CD14-positive monocyte (primary cell): ENCODE measurements at regions not wholly inside any gene's neighbourhood (a gene's known extent, or its start where the extent isn't known, plus 50 kb on each side); places are given as distances from the start of the nearest gene placed in this dataset.

Experiments used
- DNase-seq, 3 donors: peaks; one replicate each; pipeline ENCODE4 v3.0.0-alpha.2; 2011 to 2022
- H2AFZ ChIP-seq: 2 replicates; pipeline ENCODE4 v1.6.0; 2012; ENCODE audit warnings: mild to moderate bottlenecking, low read depth, low read length, inconsistent platforms; ENCODE audit not compliant: insufficient read depth, poor library complexity, severe bottlenecking
- H3K27ac ChIP-seq, 2 donors: 1 replicate in 1 of 2; 2 replicates in 1 of 2; pipeline ENCODE4 v1.5.1; 2012 to 2013; ENCODE audit warnings: low read length in 2 of 2, control low read depth in 1 of 2, inconsistent platforms in 1 of 2, low read depth in 1 of 2, mild to moderate bottlenecking in 1 of 2
- H3K27me3 ChIP-seq, 2 donors: one replicate each; pipeline versions ENCODE4 v1.6.0 to v1.6.1; 2011 to 2013; ENCODE audit warnings: low read length in 2 of 2; ENCODE audit not compliant: control insufficient read depth in 2 of 2, insufficient read depth in 2 of 2
- H3K36me3 ChIP-seq, 2 donors: replicated peaks in 1 of 2; 1 replicate in 1 of 2; 2 replicates in 1 of 2; pipeline versions ENCODE4 v1.5.1 to v1.6.1; 2012 to 2013; ENCODE audit warnings: low read length in 2 of 2, control low read depth in 1 of 2, inconsistent platforms in 1 of 2, mild to moderate bottlenecking in 1 of 2; ENCODE audit not compliant: insufficient read depth in 2 of 2, control insufficient read depth in 1 of 2
- H3K4me1 ChIP-seq, 2 donors: 1 replicate in 1 of 2; 2 replicates in 1 of 2; pipeline versions ENCODE4 v1.5.1 to v1.6.1; 2012 to 2013; ENCODE audit warnings: low read length in 2 of 2, control low read depth in 1 of 2, inconsistent platforms in 1 of 2, mild to moderate bottlenecking in 1 of 2, moderate library complexity in 1 of 2; ENCODE audit not compliant: insufficient read depth in 2 of 2, control insufficient read depth in 1 of 2
- H3K4me2 ChIP-seq: replicated peaks from 2 replicates; pipeline ENCODE3; 2012; ENCODE audit warnings: low read length, moderate library complexity, mild to moderate bottlenecking; ENCODE audit not compliant: poor library complexity, severe bottlenecking; ENCODE audit errors: extremely low read depth
- H3K4me3 ChIP-seq, 3 experiments: fragments of 200-600 bp in 1 of 3; sonication (generic) in 1 of 3; replicated peaks in 1 of 3; 1 replicate in 2 of 3; 2 replicates in 1 of 3; pipeline ENCODE4 v1.5.1; 2011 to 2013; ENCODE audit warnings: low read length in 3 of 3, mild to moderate bottlenecking in 3 of 3, control low read depth in 2 of 3, low read depth in 2 of 3, inconsistent platforms in 1 of 3, moderate library complexity in 1 of 3
- H3K79me2 ChIP-seq: 2 replicates; pipeline ENCODE4 v1.6.0; 2012; ENCODE audit warnings: mild to moderate bottlenecking, control low read depth, inconsistent platforms, low read length, moderate library complexity; ENCODE audit not compliant: insufficient read depth
- H3K9ac ChIP-seq: 2 replicates; pipeline ENCODE4 v1.6.0; 2017; ENCODE audit warnings: low read length, mild to moderate bottlenecking; ENCODE audit not compliant: insufficient read depth, poor library complexity, severe bottlenecking
- H3K9me3 ChIP-seq, 2 donors: replicated peaks in 1 of 2; 1 replicate in 1 of 2; 2 replicates in 1 of 2; pipeline versions ENCODE4 v1.5.1 to v1.6.1; 2012 to 2013; ENCODE audit warnings: low read length in 2 of 2, control low read depth in 1 of 2; ENCODE audit not compliant: control insufficient read depth in 1 of 2, insufficient read depth in 1 of 2
- H4K20me1 ChIP-seq: 2 replicates; pipeline ENCODE4 v1.6.0; 2012; ENCODE audit warnings: mild to moderate bottlenecking, low read length, control low read depth, moderate library complexity; ENCODE audit not compliant: insufficient read depth
- H3K27ac Mint-ChIP-seq, 7 donors: one replicate each; pipeline ENCODE4 v1.8.0; 2020; ENCODE audit warnings: mild to moderate bottlenecking in 7 of 7, mixed read lengths in 7 of 7, moderate library complexity in 6 of 7, inconsistent platforms in 2 of 7
- H3K27me3 Mint-ChIP-seq, 3 donors: one replicate each; pipeline ENCODE4 v1.8.0; 2021 to 2022; ENCODE audit warnings: low read depth in 3 of 3, mild to moderate bottlenecking in 3 of 3, mixed read lengths in 3 of 3, moderate library complexity in 3 of 3, inconsistent platforms in 1 of 3
- H3K36me3 Mint-ChIP-seq, 2 donors: one replicate each; pipeline ENCODE4 v1.8.0; 2020; ENCODE audit warnings: mixed read lengths in 2 of 2, inconsistent platforms in 1 of 2, mild to moderate bottlenecking in 1 of 2
- H3K4me1 Mint-ChIP-seq: one replicate; pipeline ENCODE4 v1.8.0; 2020; ENCODE audit warnings: mild to moderate bottlenecking, mixed read lengths
- H3K4me3 Mint-ChIP-seq, 2 donors: one replicate each; pipeline ENCODE4 v1.8.0; 2020; ENCODE audit warnings: mild to moderate bottlenecking in 2 of 2, mixed read lengths in 2 of 2, moderate library complexity in 1 of 2
- H3K9me3 Mint-ChIP-seq, 7 donors: one replicate each; pipeline ENCODE4 v1.8.0; 2020 to 2022; ENCODE audit warnings: mixed read lengths in 7 of 7, mild to moderate bottlenecking in 6 of 7, moderate library complexity in 6 of 7, inconsistent platforms in 2 of 7
- CTCF ChIP-seq: fragments of 200-600 bp; IDR thresholded peaks from one replicate; pipeline ENCODE4 v1.8.0; 2022; ENCODE audit warnings: antibody characterized with exemption, mild to moderate bottlenecking
- WGBS: methylation state at CpG from one replicate; pipeline ENCODE4 v1.1.5; 2013; ENCODE audit warnings: missing lambda C conversion rate; ENCODE audit not compliant: insufficient coverage; 5-methylcytosine and 5-hydroxymethylcytosine counted together
- intact Hi-C, 2 donors: fragments of 100-400 bp; cut with micrococcal nuclease; formaldehyde crosslinking; loops; one replicate each; pipeline versions ENCODE4 v1.15.0 to v1.15.1; 2023

GRCh38 chr10:109348324-109348723 lies 575.0 kb downstream of the XPNPEP1 start:
- no peaks in the 10 kb centered on the region for H3K36me3 Mint-ChIP-seq

GRCh38 chr10:109343293-109343692 lies 580.0 kb downstream of the XPNPEP1 start:
- H3K4me3 ChIP-seq = no peak overlapping the region
- H3K27ac ChIP-seq = no peak overlapping the region
- H3K79me2 ChIP-seq = no peaks in the 10 kb centered on the region
- H2AFZ ChIP-seq = no peak overlapping the region
- TF ChIP-seq CTCF = no peak
- DNase-seq = no peak
- no peaks in the 10 kb centered on the region for H3K27me3 Mint-ChIP-seq
- H3K9me3 Mint-ChIP-seq = peaks cover 0 to 12% (median 4%) of the 10 kb centered on the region in 7 donors
- no peaks in the 10 kb centered on the region for H3K36me3 ChIP-seq
- no peaks in the 10 kb centered on the region for H4K20me1 ChIP-seq
- no peaks in the 10 kb centered on the region for H3K4me1 Mint-ChIP-seq
- H3K36me3 Mint-ChIP-seq = no peaks in the 10 kb centered on the region
- no peak overlapping the region for H3K4me2 ChIP-seq
- no peaks in the 10 kb centered on the region for H3K4me1 ChIP-seq
- no peak overlapping the region for H3K27ac Mint-ChIP-seq
- H3K9me3 ChIP-seq = peaks cover 7 to 9% of the 10 kb centered on the region in 2 donors
- no peak overlapping the region for H3K4me3 Mint-ChIP-seq
- no peaks in the 10 kb centered on the region for H3K27me3 ChIP-seq
- WGBS = no CpG with 5 or more reads among the region's 1 CpG
- intact Hi-C loops = no loop called here
- H3K9ac ChIP-seq = no peak overlapping the region

More at GRCh38 chr10:109348324-109348723, 575.0 kb downstream of the XPNPEP1 start:
- H2AFZ ChIP-seq = no peak overlapping the region
- no peak overlapping the region for H3K4me3 ChIP-seq
- no peak overlapping the region for H3K9ac ChIP-seq
- Mint-ChIP-seq H3K27me3 (no peaks in the 10 kb centered on the region), H3K9me3 (peaks cover 2 to 9% (median 2%) of the 10 kb centered on the region in 7 donors), H3K27ac (no peak overlapping the region), H3K4me3 (no peak overlapping the region), H3K4me1 (no peaks in the 10 kb centered on the region)
- intact Hi-C loops = no loop called here
- no peak overlapping the region for H3K4me2 ChIP-seq
- no peak overlapping the region for H3K27ac ChIP-seq
- H3K27me3 ChIP-seq = no peaks in the 10 kb centered on the region
- no peak for TF ChIP-seq CTCF
- H4K20me1 ChIP-seq = no peaks in the 10 kb centered on the region
- H3K4me1 ChIP-seq = no peaks in the 10 kb centered on the region
- H3K9me3 ChIP-seq = no peaks in the 10 kb centered on the region
- H3K79me2 ChIP-seq = no peaks in the 10 kb centered on the region
- no peak for DNase-seq
- no peaks in the 10 kb centered on the region for H3K36me3 ChIP-seq
